GM12865 (cell line): ENCODE measurements at regions not wholly inside any gene's neighbourhood (a gene's known extent, or its start where the extent isn't known, plus 50 kb on each side); places are given as distances from the start of the nearest gene placed in this dataset.

Experiments used
- DNase-seq: peaks from one replicate; pipeline ENCODE4 v3.0.0; 2010; ENCODE audit warnings: low read depth
- H3K4me3 ChIP-seq: 2 replicates; pipeline ENCODE4 v1.5.1; 2011; ENCODE audit warnings: mild to moderate bottlenecking, low read depth, low read length, control low read depth
- TF ChIP-seq, protein P1 (sequence below): IDR thresholded peaks from 2 replicates; pipeline ENCODE4 v1.5.1; 2011; ENCODE audit warnings: low read length, control low read depth, low read depth, inconsistent platforms; ENCODE audit not compliant: insufficient read depth; ENCODE audit errors: missing control alignments

DNA sequence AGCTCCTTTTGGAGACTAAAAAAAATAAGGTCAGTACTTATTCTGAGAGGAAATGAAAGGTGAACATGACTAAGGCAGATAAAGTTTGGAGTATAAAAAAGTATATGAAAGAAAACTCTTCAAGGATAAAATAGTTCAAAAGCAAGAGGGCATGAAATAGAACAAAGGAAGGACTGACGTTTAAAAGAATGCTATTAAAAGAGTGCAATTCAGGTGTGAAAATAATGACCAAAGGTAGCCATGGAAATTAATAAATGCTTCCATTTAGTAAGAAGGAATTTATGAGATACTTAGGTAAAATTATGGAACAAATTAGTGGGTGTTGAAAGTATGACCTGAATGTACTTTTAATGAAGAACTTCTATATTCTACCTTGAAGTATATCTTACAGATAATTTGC, 128.2 kb upstream of the WDFY3 start:
- no peak for DNase-seq

DNA sequence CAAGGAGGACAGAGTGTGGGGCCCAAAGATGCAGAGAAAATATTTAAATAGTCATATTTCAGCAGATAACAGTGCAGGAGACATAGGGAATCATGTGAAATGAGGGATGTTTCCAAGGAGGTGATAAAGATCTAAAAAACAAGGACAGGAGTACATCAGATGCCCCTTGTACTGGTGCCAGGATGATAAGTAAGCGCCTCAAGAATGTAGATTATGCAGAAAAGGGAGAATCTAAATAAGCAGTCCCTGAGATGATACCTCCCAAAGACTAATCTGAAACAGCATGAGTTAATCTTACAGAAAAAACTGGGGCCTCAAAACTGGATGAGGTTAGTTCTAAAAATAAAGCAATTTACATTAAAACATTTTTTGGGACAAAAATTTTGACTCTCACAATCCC, 136.1 kb upstream of the WDFY3 start:
- DNase-seq, result no peak
- H3K4me3 ChIP-seq, result no peak overlapping the region
- TF ChIP-seq, protein P1, sequence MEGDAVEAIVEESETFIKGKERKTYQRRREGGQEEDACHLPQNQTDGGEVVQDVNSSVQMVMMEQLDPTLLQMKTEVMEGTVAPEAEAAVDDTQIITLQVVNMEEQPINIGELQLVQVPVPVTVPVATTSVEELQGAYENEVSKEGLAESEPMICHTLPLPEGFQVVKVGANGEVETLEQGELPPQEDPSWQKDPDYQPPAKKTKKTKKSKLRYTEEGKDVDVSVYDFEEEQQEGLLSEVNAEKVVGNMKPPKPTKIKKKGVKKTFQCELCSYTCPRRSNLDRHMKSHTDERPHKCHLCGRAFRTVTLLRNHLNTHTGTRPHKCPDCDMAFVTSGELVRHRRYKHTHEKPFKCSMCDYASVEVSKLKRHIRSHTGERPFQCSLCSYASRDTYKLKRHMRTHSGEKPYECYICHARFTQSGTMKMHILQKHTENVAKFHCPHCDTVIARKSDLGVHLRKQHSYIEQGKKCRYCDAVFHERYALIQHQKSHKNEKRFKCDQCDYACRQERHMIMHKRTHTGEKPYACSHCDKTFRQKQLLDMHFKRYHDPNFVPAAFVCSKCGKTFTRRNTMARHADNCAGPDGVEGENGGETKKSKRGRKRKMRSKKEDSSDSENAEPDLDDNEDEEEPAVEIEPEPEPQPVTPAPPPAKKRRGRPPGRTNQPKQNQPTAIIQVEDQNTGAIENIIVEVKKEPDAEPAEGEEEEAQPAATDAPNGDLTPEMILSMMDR, result no peak

More for the DNA sequence above, 128.2 kb upstream of the WDFY3 start:
- H3K4me3 ChIP-seq, result no peak overlapping the region
- TF ChIP-seq, protein P1, result no peak

DNA sequence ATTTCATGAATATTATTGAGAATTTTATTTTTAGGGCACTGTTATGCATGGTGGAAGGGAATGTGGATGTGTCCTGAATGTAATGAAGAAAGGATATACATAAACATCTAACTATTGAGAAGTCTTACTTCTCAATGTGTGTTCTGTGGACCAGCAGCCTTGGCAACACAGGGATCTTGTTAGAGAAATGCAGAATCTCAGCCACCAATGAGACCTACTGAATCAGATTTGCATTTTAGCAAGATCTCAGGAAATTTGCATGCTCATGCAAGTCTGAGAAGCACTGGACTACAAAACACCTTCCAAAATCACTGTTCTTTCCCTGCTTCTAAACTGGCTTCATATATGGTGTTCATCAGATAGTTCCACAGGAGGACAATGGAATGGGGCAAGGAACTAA, 139.7 kb upstream of the WDFY3 start:
- H3K4me3 ChIP-seq, result no peak overlapping the region
- DNase-seq, result no peak
- TF ChIP-seq, protein P1, result no peak

DNA sequence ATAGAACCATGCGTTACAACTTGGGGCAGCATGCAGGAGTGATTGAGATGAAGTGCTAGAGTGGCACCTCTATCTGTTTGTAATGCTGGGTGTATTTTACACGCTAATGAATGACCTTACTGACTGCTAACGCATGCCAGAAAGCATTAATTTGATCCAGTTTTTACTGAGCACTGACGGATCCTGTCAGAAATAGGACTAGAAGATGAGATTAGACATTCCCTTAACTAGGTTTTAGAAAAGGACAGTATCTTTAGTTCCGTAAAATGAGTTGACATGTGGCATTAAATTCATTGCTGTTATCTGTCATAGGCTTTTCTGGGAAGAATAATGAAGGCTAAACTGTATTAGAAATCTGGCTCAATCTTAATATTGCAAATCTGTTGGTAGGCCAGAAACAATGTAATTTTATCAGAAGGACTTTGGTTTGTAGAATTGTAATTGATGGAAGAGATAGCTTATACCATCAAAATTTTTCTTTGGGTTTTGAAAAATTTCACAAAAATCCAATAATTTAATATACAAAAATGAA, 140.4 kb upstream of the WDFY3 start:
- no peak for DNase-seq
- TF ChIP-seq, protein P1, result no peak
- H3K4me3 ChIP-seq, result no peak overlapping the region

DNA sequence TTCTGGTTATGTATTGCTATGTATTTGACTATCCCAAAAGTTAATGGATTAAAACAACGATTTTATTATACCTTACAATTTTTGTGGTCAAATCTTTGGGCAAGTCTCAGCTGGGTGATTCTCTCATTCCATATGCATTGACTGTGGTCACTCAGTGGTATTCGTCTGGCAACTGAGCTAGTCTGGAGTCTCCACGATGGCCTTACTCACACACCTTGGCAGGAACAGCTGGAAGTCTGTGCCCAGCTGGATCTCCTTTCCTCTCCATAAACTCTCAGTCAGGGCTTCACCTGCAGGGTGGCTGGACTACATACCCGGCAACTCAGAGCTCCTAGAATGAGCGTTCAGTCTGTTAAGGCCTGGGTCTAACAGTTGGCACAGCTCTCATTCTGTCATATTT, 141.1 kb upstream of the WDFY3 start:
- DNase-seq, result no peak

DNA sequence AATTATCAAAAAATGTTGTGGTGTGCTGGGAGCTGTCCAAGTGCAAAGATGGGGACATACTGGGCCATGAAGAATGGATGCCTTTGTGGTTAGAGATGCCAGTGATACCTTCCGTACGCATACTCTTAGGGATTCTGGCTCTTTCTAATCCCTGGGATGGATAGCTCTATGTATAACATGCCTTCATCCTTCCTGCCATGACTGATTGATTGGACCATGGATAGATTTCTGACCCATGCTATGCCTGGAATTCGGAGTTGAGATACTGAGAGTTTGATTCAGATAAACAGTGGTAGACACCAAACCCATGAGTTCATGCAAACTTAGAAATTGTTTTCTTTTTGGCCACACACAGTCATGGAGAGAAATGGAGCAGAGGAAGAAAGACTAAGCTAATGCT, 147.2 kb upstream of the WDFY3 start:
- H3K4me3 ChIP-seq, result no peak overlapping the region
- TF ChIP-seq, protein P1, result no peak

More for the DNA sequence above, 141.1 kb upstream of the WDFY3 start:
- H3K4me3 ChIP-seq, result no peak overlapping the region
- TF ChIP-seq, protein P1, result no peak

DNA sequence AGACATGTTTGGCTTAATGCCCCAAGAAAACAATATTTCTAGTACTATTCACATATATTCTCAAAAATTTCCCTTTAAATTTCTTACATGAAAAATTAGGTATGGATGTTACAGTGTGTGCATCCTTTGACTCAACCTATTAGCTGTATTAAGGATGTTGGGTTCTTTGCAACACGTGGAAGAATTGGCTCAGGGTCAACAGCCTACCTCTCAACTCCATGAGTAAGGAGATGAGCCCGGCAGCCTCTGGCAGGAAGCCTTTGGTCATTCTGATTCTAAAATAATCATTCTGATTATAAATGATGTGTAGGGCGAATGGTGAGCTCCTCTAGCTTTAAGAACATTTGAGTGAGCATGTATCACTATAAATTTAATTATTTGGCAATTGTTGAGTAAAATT, 148.0 kb upstream of the WDFY3 start:
- H3K4me3 ChIP-seq, result no peak overlapping the region
- TF ChIP-seq, protein P1, result no peak
- DNase-seq, result no peak

More for the DNA sequence above, 147.2 kb upstream of the WDFY3 start:
- no peak for DNase-seq
